Activated T-helper 17 cell treated with anti-CD3 and anti-CD28 coated beads, Interleukin-2, amount 50 U/mL, for 72 hours (primary cell): ENCODE measurements at regions not wholly inside any gene's neighbourhood (a gene's known extent, or its start where the extent isn't known, plus 50 kb on each side); places are given as distances from the start of the nearest gene placed in this dataset.
A peak's percentile ranks its signal among the peaks of the same experiment; 100 is the strongest.
"Not testable (repeated sequence)": the region's sequence is repeated elsewhere in the genome, so short reads cannot be mapped to it uniquely, and the experiment has no call there.

Source experiments
- ATAC-seq: fragments of 150-1000 bp; cut with Tn5 transposase; replicated peaks from 2 replicates; pipeline ENCODE4 v1.10.0; 2021; ENCODE audit warnings: mild to moderate bottlenecking, moderate library complexity
- H3K27ac Mint-ChIP-seq: one replicate; pipeline ENCODE4 v1.8.0; 2022; ENCODE audit warnings: mixed read lengths
- H3K27me3 Mint-ChIP-seq: one replicate; pipeline ENCODE4 v1.8.0; 2022; ENCODE audit warnings: mixed read lengths
- H3K36me3 Mint-ChIP-seq: one replicate; pipeline ENCODE4 v1.8.0; 2022; ENCODE audit warnings: low read depth, mild to moderate bottlenecking, mixed read lengths
- H3K4me1 Mint-ChIP-seq: one replicate; pipeline ENCODE4 v1.8.0; 2022; ENCODE audit warnings: mixed read lengths
- H3K4me3 Mint-ChIP-seq: one replicate; pipeline ENCODE4 v1.8.0; 2022; ENCODE audit warnings: mild to moderate bottlenecking, mixed read lengths
- H3K9me3 Mint-ChIP-seq: one replicate; pipeline ENCODE4 v1.8.0; 2022; ENCODE audit warnings: mixed read lengths

- not testable (repeated sequence) for H3K27me3 Mint-ChIP-seq, H3K36me3 Mint-ChIP-seq, ATAC-seq, H3K27ac Mint-ChIP-seq, H3K9me3 Mint-ChIP-seq, H3K4me1 Mint-ChIP-seq, H3K4me3 Mint-ChIP-seq
Observed at GRCh38 chr10:45902324-45902723, 55.0 kb upstream of the AGAP4 start.

- not testable (repeated sequence) for H3K9me3 Mint-ChIP-seq, H3K4me1 Mint-ChIP-seq, ATAC-seq, H3K4me3 Mint-ChIP-seq, H3K36me3 Mint-ChIP-seq, H3K27me3 Mint-ChIP-seq, H3K27ac Mint-ChIP-seq
Observed at GRCh38 chr10:45903614-45904013, 56.3 kb upstream of the AGAP4 start.

GRCh38 chr10:45904070-45904469, 56.8 kb upstream of the AGAP4 start:
- H3K4me3 Mint-ChIP-seq, H3K27me3 Mint-ChIP-seq, H3K27ac Mint-ChIP-seq, H3K36me3 Mint-ChIP-seq, H3K9me3 Mint-ChIP-seq, H3K4me1 Mint-ChIP-seq: not testable (repeated sequence)
- peak; percentile 39 for ATAC-seq

GRCh38 chr10:45913205-45913604, 59.1 kb upstream of the TIMM23 start:
- not testable (repeated sequence) for H3K27me3 Mint-ChIP-seq, H3K9me3 Mint-ChIP-seq, H3K27ac Mint-ChIP-seq, H3K4me1 Mint-ChIP-seq, ATAC-seq, H3K4me3 Mint-ChIP-seq
- H3K36me3 Mint-ChIP-seq: peaks cover 23% of the 10 kb centered on the region

GRCh38 chr10:45914740-45915139, 57.5 kb upstream of the TIMM23 start:
- ATAC-seq, H3K4me3 Mint-ChIP-seq, H3K4me1 Mint-ChIP-seq, H3K27me3 Mint-ChIP-seq, H3K27ac Mint-ChIP-seq, H3K9me3 Mint-ChIP-seq: not testable (repeated sequence)
- peaks cover 12% of the 10 kb centered on the region for H3K36me3 Mint-ChIP-seq

GRCh38 chr10:45915617-45916016, 56.7 kb upstream of the TIMM23 start:
- ATAC-seq, H3K4me3 Mint-ChIP-seq, H3K27me3 Mint-ChIP-seq, H3K9me3 Mint-ChIP-seq, H3K4me1 Mint-ChIP-seq, H3K27ac Mint-ChIP-seq: not testable (repeated sequence)
- peaks cover 11% of the 10 kb centered on the region for H3K36me3 Mint-ChIP-seq

GRCh38 chr10:45920876-45921275, 51.4 kb upstream of the TIMM23 start:
- H3K27ac Mint-ChIP-seq, H3K9me3 Mint-ChIP-seq, H3K4me1 Mint-ChIP-seq, H3K4me3 Mint-ChIP-seq, H3K27me3 Mint-ChIP-seq, ATAC-seq, H3K36me3 Mint-ChIP-seq: not testable (repeated sequence)
